HG03439 (cell line): ENCODE measurements at regions not wholly inside any gene's neighbourhood (a gene's known extent, or its start where the extent isn't known, plus 50 kb on each side); places are given as distances from the start of the nearest gene placed in this dataset.
"Not testable (repeated sequence)": the region's sequence is repeated elsewhere in the genome, so short reads cannot be mapped to it uniquely, and the experiment has no call there.

ENCODE experiments used
- ATAC-seq: cut with Tn5 transposase; IDR thresholded peaks from one replicate; pipeline ENCODE4 v1.9.1; 2021; ENCODE audit warnings: mild to moderate bottlenecking, moderate library complexity; ENCODE audit not compliant: unreplicated experiment

DNA sequence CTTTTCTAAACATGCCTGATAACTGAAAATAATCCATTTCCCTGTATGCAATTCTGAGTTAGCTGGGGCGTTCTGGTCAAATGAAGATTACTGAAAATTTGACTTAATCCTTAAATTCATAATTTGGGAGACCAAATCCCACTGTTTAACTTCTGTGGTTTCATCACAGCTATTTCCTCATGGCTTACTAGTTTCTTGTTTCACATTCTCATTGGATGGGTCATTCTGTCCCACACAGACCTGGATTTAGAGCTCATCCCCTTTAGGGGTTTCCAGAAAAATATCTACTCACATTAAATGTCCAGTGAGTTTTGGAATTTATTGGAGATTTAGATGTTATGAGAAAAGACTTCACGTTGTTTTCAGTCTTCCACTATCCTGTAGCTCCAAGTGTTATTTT is 709.3 kb upstream of the KLHL1 start:
- no peak for ATAC-seq

DNA sequence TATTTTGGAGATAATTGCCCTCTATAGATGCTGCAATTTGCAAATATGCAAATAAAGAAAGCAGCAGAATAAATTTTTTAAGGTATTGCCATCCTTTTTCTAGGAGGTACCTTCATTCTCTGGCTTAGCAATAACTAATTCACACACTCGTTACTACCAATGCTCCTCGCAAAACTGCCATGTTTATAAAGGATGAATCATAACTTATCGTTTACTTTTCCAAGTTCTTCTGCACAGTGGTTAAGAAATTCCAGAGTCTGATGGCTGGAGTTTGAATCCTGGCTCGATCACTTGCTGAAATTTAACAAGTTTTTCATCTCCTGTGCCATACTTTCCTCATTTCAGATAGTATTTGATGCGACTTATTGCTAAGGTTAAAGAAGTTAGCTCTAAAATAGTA is 708.6 kb upstream of the KLHL1 start:
- no peak for ATAC-seq

DNA sequence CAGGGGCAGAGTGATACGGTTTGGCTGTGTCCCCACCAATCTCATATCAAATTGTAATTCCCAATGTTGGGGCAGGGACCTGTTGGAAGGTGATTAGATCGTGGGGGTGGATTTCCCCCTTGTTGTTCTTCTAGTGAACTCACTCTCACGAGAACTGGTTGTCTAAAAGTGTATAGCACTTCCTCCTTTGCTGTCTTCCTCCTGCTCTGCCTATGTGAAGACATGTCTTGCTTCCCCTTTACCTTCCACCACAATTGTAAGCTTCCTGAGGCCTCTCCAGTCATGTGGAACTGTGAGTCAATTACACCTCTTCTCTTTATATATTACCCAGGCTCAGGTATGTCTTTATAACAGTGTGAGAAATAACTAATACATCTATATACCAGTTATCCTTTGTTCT is 706.4 kb upstream of the KLHL1 start:
- no peak for ATAC-seq

GRCh38 chr13:70812481-70812880 is 704.2 kb upstream of the KLHL1 start:
- no peak for ATAC-seq

- no peak for ATAC-seq
Observed at GRCh38 chr13:70809588-70809987, 701.3 kb upstream of the KLHL1 start.

DNA sequence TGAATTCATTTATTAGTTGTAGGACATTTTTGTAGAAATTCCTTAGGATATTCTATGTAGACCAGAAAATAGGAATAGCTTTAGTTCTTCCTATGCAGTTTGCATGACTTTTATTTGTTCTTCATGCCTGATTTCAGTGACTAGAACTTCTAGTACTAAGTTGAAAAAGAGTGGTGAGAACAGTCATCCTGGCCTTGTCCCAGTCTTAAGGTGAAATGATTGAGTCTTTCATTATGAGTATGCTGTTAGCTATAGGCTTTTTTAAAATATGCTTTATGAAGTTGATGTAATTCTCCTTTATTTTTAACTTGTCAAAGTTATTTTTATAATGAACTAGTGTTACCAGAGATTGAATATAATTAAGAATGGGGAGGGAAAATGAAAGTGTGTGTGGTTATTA is 690.1 kb upstream of the KLHL1 start:
- ATAC-seq, result no peak

GRCh38 chr13:70795484-70795883 is 687.2 kb upstream of the KLHL1 start:
- no peak for ATAC-seq

- ATAC-seq, result no peak
Observed at GRCh38 chr13:70792121-70792520, 683.9 kb upstream of the KLHL1 start.

- no peak for ATAC-seq
Observed at GRCh38 chr13:70789751-70790150, 681.5 kb upstream of the KLHL1 start.

DNA sequence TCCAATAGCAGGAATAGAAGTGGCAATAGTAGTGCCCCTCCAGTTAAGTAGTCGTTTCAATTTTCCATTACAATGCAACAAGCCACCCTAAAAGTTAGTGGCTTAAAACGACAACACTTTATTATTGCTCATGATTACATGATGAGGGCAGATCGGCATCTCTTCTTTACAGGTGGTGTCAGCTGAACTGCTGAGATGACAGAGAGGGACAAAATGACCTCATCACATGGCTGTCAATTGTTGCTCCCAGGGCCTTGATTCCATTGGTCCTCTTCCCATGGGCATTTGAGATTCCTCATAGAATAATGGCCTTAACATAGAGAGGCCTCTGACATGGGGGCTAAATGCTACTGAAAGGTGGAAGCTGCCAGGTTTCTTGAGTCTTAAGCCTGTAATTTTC is 679.8 kb upstream of the KLHL1 start:
- ATAC-seq, result no peak

DNA sequence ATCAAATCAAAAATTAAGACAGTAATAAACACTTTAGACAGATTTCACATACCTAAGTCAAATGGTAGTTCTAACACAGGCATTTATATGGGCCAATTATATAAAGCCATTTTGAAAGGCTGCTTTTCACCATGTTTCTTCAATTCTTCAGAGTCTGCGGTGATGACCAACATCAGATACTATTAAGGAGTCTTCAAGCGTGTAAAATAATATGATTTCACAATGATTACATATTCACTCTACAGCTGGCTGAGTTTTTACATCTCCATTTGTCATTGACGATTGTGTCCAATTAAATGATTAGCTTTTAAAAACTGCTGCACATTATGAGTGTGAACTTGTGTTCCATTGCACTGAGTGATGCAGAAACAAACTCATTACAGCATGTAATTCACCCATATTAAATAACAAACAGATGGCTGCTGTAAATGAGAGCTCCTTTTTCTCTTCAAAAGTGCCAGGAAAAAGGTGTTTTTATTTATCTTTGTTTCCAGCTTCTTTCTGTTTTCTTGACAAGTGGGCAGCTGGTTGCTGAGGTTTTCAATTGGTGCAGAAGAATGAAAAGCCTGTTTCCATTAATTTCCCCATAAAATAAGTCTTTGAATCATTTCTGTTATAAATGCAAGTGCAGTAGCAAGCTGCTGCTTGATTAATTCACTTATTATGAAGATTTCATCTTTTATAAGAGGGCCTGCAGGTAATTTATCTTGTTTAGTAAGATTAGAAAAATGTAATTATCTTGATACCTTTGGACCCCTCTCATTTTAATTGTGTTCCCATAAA is 676.1 kb upstream of the KLHL1 start:
- ATAC-seq, result no peak

DNA sequence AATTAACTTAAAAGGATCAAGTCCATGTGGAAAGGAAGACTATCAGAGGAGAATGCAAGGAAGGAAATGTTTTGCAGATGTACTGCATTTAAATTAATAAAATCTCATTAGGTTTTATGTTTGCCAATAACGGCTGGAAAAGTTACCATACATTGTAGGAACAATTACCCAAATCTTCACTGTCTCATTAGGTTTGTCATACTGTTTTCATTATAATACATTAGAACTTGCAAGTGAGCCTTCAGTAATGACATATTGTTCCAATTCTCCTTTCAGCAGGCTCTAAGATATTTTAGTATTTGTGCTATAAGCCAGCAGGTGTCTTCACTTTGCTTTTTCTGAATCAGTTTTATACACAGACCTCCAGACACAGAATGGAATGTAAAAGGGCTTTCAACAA is 661.6 kb upstream of the KLHL1 start:
- no peak for ATAC-seq

GRCh38 chr13:70758932-70759331 is 650.7 kb upstream of the KLHL1 start:
- no peak for ATAC-seq

- ATAC-seq, result no peak
Observed at GRCh38 chr13:70756088-70756487, 647.8 kb upstream of the KLHL1 start.

- ATAC-seq, result no peak
Observed at GRCh38 chr13:70755456-70755855, 647.2 kb upstream of the KLHL1 start.

GRCh38 chr13:70747262-70747661 is 639.0 kb upstream of the KLHL1 start:
- ATAC-seq, result no peak

- not testable (repeated sequence) for ATAC-seq
Observed at GRCh38 chr13:70746469-70746868, 638.2 kb upstream of the KLHL1 start.

GRCh38 chr13:70736622-70737317 is 628.5 kb upstream of the KLHL1 start:
- no peak for ATAC-seq

GRCh38 chr13:70732611-70733010 is 624.4 kb upstream of the KLHL1 start:
- no peak for ATAC-seq

DNA sequence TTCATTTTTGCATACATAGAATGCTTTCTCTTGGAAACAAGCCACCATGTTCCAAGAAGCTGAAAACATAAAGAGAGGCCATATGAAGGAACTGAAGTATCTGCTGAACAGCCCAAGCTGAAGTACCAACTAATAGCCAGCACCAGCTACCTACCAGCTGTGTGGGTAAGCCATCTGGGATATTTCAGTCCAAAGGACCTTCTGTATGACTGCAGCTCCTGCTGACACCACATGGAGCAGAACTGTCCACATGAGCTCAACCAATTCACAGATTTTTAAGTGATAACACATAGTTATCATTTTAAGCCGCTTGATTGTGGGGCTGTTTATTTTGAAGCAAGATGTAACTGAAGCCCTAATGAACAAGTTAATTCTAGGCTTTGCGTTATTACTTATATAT is 621.1 kb upstream of the KLHL1 start:
- no peak for ATAC-seq

GRCh38 chr13:70723732-70724131 is 615.5 kb upstream of the KLHL1 start:
- ATAC-seq, result no peak

GRCh38 chr13:70720386-70720785 is 612.1 kb upstream of the KLHL1 start:
- no peak for ATAC-seq

GRCh38 chr13:70714993-70715392 is 606.7 kb upstream of the KLHL1 start:
- no peak for ATAC-seq
